ENCODE measurements at regions not wholly inside any gene's neighbourhood (a gene's known extent, or its start where the extent isn't known, plus 50 kb on each side); places are given as distances from the start of the nearest gene placed in this dataset.

- H3K36me3 ChIP-seq (ENCODE audit: control insufficient read depth in 2 of 2, insufficient read depth in 2 of 2, low read length in 1 of 2) = no peaks in the 10 kb centered on the region
- ChIA-PET SMC1A (ENCODE audit: uncharacterized antibody, unreplicated experiment) (no interaction called here), CTCF (interaction anchor here (0.6 kb wide), 1 partner anchor 965 kb away, joined by 3 read pairs; no protein-coding TSS in a partner anchor)
These were observed 612.1 kb upstream of the PITX2 start for GRCh38 chr4:111234939-111235338.

More at GRCh38 chr4:111234939-111235338, 612.1 kb upstream of the PITX2 start:
- no peaks in the 10 kb centered on the region for H3K27me3 ChIP-seq (replicated peaks in 1 of 2; ENCODE audit: control insufficient read depth in 2 of 2, insufficient read depth in 2 of 2, low read length in 1 of 2)
- no peak overlapping the region for H3K27ac ChIP-seq (ENCODE audit: control insufficient read depth, insufficient read depth)
- H3K79me2 ChIP-seq (ENCODE audit: control insufficient read depth, insufficient read depth, low read length) = no peaks in the 10 kb centered on the region
- in situ Hi-C loops (cut with MboI) (no loop called here), intact Hi-C loops (cut with micrococcal nuclease; ENCODE audit: unreplicated experiment) (no loop called here)
- H3K4me2 ChIP-seq (ENCODE audit: control insufficient read depth, insufficient read depth) = no peak overlapping the region
- TF ChIP-seq, protein P1, sequence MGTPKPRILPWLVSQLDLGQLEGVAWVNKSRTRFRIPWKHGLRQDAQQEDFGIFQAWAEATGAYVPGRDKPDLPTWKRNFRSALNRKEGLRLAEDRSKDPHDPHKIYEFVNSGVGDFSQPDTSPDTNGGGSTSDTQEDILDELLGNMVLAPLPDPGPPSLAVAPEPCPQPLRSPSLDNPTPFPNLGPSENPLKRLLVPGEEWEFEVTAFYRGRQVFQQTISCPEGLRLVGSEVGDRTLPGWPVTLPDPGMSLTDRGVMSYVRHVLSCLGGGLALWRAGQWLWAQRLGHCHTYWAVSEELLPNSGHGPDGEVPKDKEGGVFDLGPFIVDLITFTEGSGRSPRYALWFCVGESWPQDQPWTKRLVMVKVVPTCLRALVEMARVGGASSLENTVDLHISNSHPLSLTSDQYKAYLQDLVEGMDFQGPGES (IDR thresholded peaks at IDR 0.05) = no peak
- TF ChIP-seq SMC3 (IDR thresholded peaks at IDR 0.05; ENCODE audit: borderline replicate concordance, low read length) (no peak), TBL1XR1 (IDR thresholded peaks at IDR 0.05; ENCODE audit: low read depth, low read length) (no peak), USF1 (IDR thresholded peaks at IDR 0.05; ENCODE audit: borderline replicate concordance, extremely low read length, insufficient read depth, low read depth, low read length) (no peak), IRF4 (IDR thresholded peaks at IDR 0.05; ENCODE audit: low read depth, low read length) (no peak), MTA3 (IDR thresholded peaks at IDR 0.05; ENCODE audit: borderline replicate concordance, low read length) (no peak), ZNF622 (IDR thresholded peaks at IDR 0.05) (no peak), FOS (IDR thresholded peaks at IDR 0.05; ENCODE audit: borderline replicate concordance, extremely low read depth, insufficient read length) (no peak), ZBED1 (IDR thresholded peaks at IDR 0.05; ENCODE audit: borderline replicate concordance) (no peak), MTA2 (IDR thresholded peaks at IDR 0.05; ENCODE audit: low read depth) (no peak), CHD4 (IDR thresholded peaks at IDR 0.05) (no peak), BRCA1 (IDR thresholded peaks at IDR 0.05; ENCODE audit: low read depth, low read length) (no peak), NBN (IDR thresholded peaks at IDR 0.05) (no peak), ZNF592 (IDR thresholded peaks at IDR 0.05) (no peak), KAT2A (conservative IDR thresholded peaks at IDR 0.05; ENCODE audit: control insufficient read depth, low read depth, low read length) (no peak)
- no peak overlapping the region for H3K9ac ChIP-seq (ENCODE audit: control insufficient read depth, insufficient read depth, low read length)
- no peak for FAIRE-seq
- no TSS peak for BruUV-seq (replicated peaks)
- H3K9me3 ChIP-seq (replicated peaks; ENCODE audit: control insufficient read depth, insufficient read depth, low read length) = no peaks in the 10 kb centered on the region
- no peak overlapping the region for H3K4me3 ChIP-seq
- RAD21 ChIA-PET (ENCODE audit: unreplicated experiment) = no interaction called here
- H4K20me1 ChIP-seq (ENCODE audit: control insufficient read depth, insufficient read depth) = no peaks in the 10 kb centered on the region
- H2AFZ ChIP-seq (ENCODE audit: control insufficient read depth, low read depth, low read length) = no peak overlapping the region
- no peak for DNase-seq (ENCODE audit: low read depth, low spot score)
- no peak for ATAC-seq
- 32% methylated on average over 8 of the region's 8 CpGs for WGBS (ENCODE audit: insufficient coverage, insufficient replicate concordance, low lambda C conversion rate, missing lambda C conversion rate)
- no peaks in the 10 kb centered on the region for H3K4me1 ChIP-seq (ENCODE audit: control insufficient read depth, insufficient read depth, low read length)
- POLR2A ChIA-PET = no interaction called here
